ENCODE measurements at regions not wholly inside any gene's neighbourhood (a gene's known extent, or its start where the extent isn't known, plus 50 kb on each side); places are given as distances from the start of the nearest gene placed in this dataset.

DNA sequence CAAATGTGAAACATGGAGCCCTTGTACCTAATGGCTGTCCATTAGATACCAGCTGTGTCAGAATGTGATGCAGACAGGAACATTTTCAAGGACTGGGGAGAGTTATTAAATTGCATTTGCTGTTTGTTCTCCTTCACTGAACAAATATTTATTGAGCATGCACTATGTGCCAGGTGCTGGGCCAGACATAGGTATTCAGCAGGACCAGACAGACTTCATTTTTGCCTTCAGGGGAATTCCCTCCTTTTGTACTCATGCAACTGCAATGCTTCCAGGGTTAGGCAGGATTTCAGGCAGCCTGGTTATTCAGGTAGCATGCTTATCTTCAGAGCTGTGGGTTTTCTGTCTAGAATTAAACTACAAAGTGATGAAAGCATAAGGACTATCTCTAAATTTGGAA is 64.2 kb upstream of the SMYD2 start:
- CTCF ChIA-PET = interaction anchor here (0.5 to 2.0 kb wide), 5 partner anchors 45 to 115 kb away, joined by 3 to 7 read pairs (median 3); no protein-coding TSS in a partner anchor
- DNase-seq = no peak
- H3K36me3 Mint-ChIP-seq (ENCODE audit: low read depth) = no peaks in the 10 kb centered on the region
- no peaks in the 10 kb centered on the region for H3K9me3 Mint-ChIP-seq
- peaks cover 3% of the 10 kb centered on the region for H3K4me1 Mint-ChIP-seq (ENCODE audit: low read depth)
- H3K4me3 Mint-ChIP-seq = no peak overlapping the region
- intact Hi-C loops (cut with micrococcal nuclease) = no loop called here
- H3K27me3 Mint-ChIP-seq (ENCODE audit: low read depth) = peaks cover 18% of the 10 kb centered on the region
- no peak overlapping the region for H3K27ac Mint-ChIP-seq

DNA sequence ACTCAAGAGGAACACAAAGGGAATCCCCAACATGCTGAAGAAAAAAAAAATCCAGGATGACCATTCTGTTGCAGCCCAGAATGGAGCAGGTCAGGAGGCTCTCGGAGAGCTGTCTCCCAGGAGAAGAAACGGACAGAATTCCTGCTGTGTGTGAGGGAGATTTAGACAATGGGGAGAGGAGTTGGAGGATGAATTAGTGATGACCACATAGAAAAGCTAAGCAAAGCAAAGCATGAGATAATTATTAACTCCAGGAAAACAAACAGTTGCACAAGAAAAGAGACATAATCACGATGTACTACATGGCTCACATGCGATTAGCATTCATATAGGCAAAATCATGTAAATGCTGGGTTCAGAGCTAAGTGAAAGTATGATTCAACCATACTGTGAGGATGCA is 61.1 kb upstream of the SMYD2 start:
- no peak overlapping the region for H3K4me3 Mint-ChIP-seq
- H3K4me1 Mint-ChIP-seq (ENCODE audit: low read depth) = peaks cover 2% of the 10 kb centered on the region
- H3K36me3 Mint-ChIP-seq (ENCODE audit: low read depth) = no peaks in the 10 kb centered on the region
- no peaks in the 10 kb centered on the region for H3K9me3 Mint-ChIP-seq
- H3K27ac Mint-ChIP-seq = no peak overlapping the region
- intact Hi-C loops (cut with micrococcal nuclease) = no loop called here
- DNase-seq = no peak
- CTCF ChIA-PET = interaction anchor here (0.9 kb wide), 1 partner anchor 41 kb away, joined by 3 read pairs; no protein-coding TSS in a partner anchor
- H3K27me3 Mint-ChIP-seq (ENCODE audit: low read depth) = peaks cover 28% of the 10 kb centered on the region

DNA sequence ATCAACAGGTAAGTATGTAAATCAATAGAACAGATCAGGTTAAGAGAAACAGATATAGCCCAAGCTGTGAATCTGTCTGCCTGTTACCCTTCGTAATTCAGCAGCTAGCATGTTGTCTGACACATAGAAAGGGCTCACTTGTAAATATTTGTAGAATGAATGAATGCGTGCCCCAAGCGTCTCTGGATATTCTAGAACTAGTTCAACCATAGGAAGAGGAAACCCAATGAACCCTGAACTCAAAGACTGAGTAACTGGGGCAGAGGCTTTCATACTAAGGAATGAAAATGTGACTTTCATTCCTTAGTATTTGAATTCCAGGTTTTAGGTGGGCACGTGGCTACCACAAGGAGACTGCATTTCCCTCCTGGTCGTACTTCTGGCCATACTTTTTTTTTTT is 60.1 kb upstream of the SMYD2 start:
- Mint-ChIP-seq H3K27me3 (ENCODE audit: low read depth) (peaks cover 29% of the 10 kb centered on the region), H3K4me3 (no peak overlapping the region)
- intact Hi-C loops (cut with micrococcal nuclease) = no loop called here

DNA sequence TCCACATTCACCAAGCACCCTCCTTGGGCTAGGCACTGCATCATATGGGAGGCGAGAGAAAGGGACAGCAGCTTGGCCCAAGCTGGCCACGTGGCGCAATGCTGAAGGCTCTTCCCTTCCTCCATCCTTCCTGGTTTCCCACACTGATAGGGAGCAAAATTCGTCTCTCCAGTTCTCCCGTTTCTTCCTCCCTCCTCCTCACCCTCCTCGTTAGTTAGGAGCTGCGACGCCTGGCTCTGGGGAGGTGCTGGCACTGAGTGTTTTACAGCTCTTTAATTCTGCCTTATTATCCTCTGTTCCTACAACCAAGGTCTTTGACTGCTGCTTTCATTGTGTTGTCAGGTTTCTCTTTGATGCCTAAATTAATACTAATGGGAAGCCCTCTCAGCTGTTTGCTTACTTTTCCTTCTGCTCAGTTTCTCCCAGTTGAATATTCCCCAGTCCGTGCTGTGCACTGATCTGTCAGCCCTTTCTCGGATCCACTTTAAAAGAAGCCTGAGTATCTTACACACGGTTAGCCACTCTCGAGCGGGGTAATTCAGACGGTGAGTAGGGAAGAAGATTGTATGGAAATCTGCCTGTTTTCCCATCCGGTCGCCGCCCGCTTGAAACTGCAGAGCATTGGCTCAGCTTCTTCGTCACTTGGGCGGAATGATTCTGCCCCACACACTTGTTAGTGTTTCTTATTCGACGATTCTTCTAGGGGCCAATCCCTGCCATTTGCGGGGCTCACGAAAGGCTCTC is 56.2 kb upstream of the SMYD2 start:
- Mint-ChIP-seq H3K36me3 (ENCODE audit: low read depth) (no peaks in the 10 kb centered on the region), H3K4me1 (ENCODE audit: low read depth) (peaks cover 2% of the 10 kb centered on the region), H3K27ac (no peak overlapping the region), H3K4me3 (no peak overlapping the region), H3K9me3 (no peaks in the 10 kb centered on the region), H3K27me3 (ENCODE audit: low read depth) (peaks cover 20% of the 10 kb centered on the region)
- intact Hi-C loops (cut with micrococcal nuclease) = no loop called here
- DNase-seq = no peak
- CTCF ChIA-PET = interaction anchor here (0.7 to 1.4 kb wide), 5 partner anchors 10 to 107 kb away, joined by 3 to 6 read pairs (median 4); no protein-coding TSS in a partner anchor

More for the DNA sequence above, 60.1 kb upstream of the SMYD2 start:
- DNase-seq = no peak
- Mint-ChIP-seq H3K36me3 (ENCODE audit: low read depth) (no peaks in the 10 kb centered on the region), H3K9me3 (no peaks in the 10 kb centered on the region), H3K4me1 (ENCODE audit: low read depth) (peaks cover 2% of the 10 kb centered on the region), H3K27ac (no peak overlapping the region)
- CTCF ChIA-PET = interaction anchor here (0.6 to 0.9 kb wide), 2 partner anchors 40 to 72 kb away, joined by 3 to 4 read pairs; no protein-coding TSS in a partner anchor

DNA sequence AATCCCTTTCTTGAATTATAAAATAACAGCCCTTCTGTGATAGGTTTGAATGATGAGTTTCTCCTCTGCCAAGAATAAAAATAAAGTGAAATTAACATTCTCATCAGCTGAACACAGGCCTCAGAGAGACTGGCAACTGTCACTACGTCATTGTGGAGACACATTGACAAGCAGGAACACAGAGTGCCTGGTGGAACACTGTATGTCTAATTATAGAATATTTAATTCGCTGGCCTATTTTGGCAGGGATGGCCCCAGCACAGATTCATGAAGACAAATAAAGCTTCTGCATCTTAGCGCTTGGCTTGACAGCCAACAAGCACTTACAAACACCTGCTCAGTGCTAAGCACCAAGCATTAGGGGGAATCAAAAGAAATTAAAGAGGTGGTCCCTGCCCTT is 52.0 kb upstream of the SMYD2 start:
- peaks cover 2% of the 10 kb centered on the region for H3K4me1 Mint-ChIP-seq (ENCODE audit: low read depth)
- CTCF ChIA-PET = no interaction called here
- DNase-seq = no peak
- intact Hi-C loops (cut with micrococcal nuclease) = no loop called here
- no peak overlapping the region for H3K4me3 Mint-ChIP-seq
- no peaks in the 10 kb centered on the region for H3K9me3 Mint-ChIP-seq
- no peak overlapping the region for H3K27ac Mint-ChIP-seq
- H3K36me3 Mint-ChIP-seq (ENCODE audit: low read depth) = no peaks in the 10 kb centered on the region
- peaks cover 11% of the 10 kb centered on the region for H3K27me3 Mint-ChIP-seq (ENCODE audit: low read depth)

DNA sequence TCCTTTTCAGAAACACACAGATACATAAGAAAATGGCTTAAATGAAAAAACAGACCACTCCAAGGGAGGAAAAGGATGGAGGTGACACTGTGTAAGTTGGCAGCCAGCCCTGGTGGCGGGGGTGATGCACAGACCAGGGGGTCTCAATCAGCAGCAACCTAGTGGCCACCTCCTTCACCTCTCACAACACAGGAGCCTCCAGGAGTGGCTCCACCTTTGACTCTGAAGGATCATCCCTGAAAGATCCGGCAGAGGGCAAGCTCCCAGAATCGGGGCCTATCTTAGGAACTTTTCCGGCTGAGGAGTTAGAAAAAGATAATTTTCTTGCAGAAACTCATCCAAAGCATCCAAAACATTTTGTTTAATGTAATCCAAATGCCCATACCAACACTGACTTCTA is 51.2 kb upstream of the SMYD2 start:
- no peak overlapping the region for H3K4me3 Mint-ChIP-seq
- intact Hi-C loops (cut with micrococcal nuclease) = no loop called here
- H3K27ac Mint-ChIP-seq = no peak overlapping the region
- CTCF ChIA-PET = no interaction called here
- H3K36me3 Mint-ChIP-seq (ENCODE audit: low read depth) = no peaks in the 10 kb centered on the region
- no peak for DNase-seq
- peaks cover 14% of the 10 kb centered on the region for H3K27me3 Mint-ChIP-seq (ENCODE audit: low read depth)
- no peaks in the 10 kb centered on the region for H3K4me1 Mint-ChIP-seq (ENCODE audit: low read depth)
- no peaks in the 10 kb centered on the region for H3K9me3 Mint-ChIP-seq
